HG02840 (cell line): ENCODE measurements at regions not wholly inside any gene's neighbourhood (a gene's known extent, or its start where the extent isn't known, plus 50 kb on each side); places are given as distances from the start of the nearest gene placed in this dataset.

Source experiments
- ATAC-seq: cut with Tn5 transposase; IDR thresholded peaks from one replicate; pipeline ENCODE4 v1.9.1; 2021; ENCODE audit warnings: mild to moderate bottlenecking, moderate library complexity, moderate number of reproducible peaks; ENCODE audit not compliant: unreplicated experiment, low FRiP score

DNA sequence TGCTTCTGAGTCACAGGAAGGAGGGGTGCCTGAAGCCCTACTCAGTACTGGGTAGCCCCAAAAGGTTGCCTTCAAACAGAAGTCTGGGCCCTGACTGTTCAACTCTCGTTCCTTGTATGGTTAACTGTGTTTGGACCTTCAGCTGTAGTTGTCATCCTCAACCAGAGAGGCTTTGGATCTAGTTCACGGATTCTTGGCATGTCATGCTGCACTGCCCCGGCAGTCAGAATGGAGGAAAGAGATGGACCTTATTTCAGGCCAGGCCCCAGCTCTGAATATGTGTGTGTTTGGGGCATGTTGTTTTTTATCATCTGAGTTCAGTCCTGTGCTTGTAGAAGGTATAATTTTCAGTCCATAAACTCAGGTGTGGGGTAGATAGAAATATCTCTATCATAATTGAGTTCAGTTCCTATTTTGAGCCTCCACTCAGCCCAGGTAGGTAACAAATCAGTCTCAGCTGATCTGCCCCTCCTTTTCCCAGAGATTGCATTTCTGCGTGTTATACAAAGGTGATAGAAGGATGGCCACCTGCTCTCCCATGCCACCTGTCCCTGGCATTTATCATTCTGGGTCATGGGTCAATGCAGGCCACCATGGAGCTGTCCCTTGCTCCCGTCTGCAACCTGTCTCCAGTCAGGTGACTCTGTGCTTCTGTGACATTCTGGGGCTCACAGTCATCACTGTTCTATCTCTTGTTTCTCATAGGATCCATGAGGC is 127.5 kb upstream of the CPEB4 start:
- ATAC-seq = no peak

GRCh38 chr5:173761178-173761513 is 127.0 kb upstream of the CPEB4 start:
- no peak for ATAC-seq

DNA sequence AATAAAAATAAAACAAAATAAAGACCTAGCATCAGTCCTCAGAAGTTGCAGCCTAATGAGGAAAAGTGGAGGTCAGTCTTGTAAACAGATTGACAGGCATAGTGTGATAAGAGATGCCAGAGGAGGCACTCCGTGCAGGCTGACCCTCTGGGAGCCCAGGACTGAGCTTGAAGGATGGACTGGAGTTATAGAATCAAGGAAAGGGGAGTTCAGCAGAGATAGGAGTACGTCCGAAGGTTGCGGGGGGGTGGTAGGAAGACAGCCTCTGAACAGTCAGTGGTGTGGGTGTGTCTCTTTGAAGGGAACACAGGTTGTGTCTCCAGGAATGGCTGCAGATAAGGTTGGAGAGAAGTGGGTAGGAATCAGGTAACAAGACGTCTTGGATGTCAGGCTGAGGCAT is 126.1 kb upstream of the CPEB4 start:
- no peak for ATAC-seq

GRCh38 chr5:173762930-173763329 is 125.2 kb upstream of the CPEB4 start:
- ATAC-seq = no peak

- ATAC-seq = no peak
Observed at GRCh38 chr5:173763410-173763809, 124.7 kb upstream of the CPEB4 start.

DNA sequence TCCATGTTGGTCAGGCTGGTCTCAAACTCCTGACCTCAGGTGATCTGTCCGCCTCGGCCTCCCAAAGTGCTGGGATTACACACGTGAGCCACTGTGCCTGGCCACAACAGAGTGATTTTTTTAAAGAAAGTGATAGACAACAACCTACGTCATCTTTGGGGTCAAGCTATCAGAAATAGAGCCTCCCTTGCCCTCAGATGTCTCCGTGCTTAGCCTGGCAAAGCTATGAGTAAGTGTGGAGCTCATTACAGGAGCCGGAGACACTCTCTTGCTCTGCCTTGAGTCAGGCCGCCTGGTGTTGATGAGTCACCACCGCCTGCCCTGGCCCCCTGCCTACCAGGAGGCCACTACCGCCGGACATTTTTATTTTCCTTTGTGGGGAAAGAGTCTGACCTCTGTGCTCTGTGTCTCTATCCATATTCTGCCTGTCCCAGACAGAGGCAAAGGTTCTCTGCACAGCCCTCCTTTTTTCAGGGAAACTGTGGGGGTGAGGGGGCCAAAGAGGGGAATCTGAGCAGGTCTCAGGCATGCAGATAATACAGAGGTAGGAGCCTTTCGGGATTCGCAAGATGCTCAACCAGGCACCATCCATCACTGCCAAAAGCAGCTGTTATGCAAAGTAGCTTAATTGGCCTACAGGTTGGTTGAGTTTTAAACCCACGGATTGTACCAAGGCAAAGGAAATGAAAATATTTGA is 123.7 kb upstream of the CPEB4 start:
- ATAC-seq = no peak

- no peak for ATAC-seq
Observed at GRCh38 chr5:173765029-173765644, 123.0 kb upstream of the CPEB4 start.

DNA sequence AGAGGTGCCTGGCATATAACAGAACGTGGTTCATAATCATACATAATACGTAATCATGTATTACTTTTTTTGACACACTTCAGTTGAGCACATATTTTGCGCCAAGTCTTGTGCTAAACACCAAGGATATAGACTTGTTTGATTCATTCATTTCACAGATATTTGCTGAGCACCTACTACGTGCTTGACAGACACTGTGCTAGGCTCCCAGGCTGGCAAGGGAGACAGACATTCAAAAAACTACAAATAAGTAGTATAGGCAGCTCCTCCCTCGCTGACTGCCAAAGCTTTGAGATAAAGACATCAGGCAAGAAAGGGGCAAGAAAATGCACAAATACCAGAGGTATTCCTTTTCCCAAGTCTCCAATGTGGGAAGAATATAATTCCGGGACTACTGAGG is 122.5 kb upstream of the CPEB4 start:
- no peak for ATAC-seq

DNA sequence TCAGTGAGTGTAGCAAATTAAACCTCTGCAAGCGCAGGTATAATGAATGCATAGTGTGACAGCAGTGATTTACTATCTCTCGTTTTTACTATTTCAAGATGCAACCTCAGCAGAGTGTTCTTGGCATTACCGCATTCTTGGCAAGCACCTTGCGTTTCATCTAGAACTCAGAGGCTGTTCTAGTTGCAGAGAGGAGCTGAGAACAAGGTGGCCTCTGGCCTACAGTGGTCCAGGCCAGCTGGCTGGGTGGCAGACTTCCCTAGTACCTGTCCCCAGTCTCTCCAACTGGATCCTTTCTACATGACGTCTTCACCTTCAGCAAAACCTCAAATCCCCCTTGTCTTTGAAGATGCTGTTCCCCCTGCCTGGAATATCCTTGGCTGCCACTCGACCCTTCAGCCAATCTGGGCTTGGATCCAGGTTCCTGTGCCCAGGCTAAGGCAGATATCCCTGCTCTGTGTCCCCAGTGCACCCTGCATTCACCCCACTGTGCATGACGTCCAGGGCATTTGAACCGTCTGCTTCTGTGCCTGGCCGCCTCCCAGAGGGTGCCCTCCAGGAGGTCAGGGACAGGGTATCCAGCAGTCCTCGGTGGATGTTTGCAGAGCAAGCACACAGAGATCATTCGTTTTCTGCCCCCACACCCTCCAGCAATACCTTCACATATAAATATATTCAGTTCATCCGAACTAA is 120.4 kb upstream of the CPEB4 start:
- no peak for ATAC-seq

DNA sequence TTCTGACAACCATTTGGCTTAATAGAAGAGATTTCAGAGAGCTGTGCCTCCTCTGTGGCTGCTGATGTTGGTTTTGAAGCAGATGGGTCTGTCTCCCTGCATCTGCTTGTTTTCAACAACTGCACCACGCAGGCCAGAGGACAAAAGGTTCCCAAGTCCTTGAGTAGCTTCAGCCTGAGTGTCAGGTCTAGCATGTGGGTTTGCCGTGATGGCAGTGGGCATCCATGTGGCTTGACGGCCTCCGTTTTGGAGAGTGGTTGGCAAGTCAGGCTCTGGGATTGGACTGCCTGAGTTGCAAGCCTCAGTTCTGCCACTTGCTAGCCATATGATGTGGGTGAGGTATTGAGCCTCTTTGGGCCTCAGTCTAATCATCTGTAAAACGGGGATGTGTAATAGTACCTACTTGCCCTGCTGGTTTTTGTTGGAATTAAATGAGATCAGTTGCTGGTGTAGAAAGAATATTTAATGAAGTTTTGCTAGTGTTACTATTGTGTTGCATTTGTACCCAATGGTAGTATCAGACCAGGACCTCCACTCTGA is 119.8 kb upstream of the CPEB4 start:
- ATAC-seq = no peak

DNA sequence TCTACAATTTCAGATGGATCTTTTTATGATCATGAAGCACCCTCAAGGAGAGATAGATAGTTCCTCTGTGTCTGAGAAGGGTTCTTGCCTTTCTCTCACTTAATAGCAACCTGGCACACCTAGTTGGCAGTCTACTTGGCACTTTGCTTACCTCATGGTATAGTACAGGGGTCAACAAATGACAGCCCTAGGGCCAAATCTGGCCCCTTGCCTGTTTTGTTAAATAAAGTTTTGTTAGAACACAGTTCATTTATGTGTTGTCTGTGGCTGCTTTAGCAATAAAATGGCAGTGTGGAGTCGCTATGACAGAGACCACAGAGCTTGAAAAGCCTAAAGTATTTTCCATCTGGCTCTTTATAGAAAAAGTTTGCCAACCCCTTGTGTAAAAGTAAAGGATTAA is 119.3 kb upstream of the CPEB4 start:
- ATAC-seq = no peak

DNA sequence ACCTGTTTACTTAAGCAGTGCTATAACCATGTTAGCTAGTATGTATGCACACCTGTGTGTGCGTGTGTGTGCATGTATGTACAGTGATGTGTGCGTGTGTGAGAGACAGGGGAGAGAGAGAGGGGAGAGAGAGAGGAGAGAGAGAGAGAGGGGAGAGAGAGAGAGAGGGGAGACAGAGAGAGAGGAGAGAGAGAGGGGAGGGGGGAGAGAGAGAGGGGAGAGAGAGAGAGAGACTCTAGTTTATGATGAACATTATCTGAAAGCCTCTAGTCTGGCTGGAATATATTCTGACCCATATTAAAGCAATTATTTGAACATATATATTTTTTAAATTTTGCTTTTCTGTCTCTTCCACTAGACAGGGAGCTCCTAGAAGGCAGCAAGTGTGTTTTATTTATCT is 117.5 kb upstream of the CPEB4 start:
- ATAC-seq = no peak

DNA sequence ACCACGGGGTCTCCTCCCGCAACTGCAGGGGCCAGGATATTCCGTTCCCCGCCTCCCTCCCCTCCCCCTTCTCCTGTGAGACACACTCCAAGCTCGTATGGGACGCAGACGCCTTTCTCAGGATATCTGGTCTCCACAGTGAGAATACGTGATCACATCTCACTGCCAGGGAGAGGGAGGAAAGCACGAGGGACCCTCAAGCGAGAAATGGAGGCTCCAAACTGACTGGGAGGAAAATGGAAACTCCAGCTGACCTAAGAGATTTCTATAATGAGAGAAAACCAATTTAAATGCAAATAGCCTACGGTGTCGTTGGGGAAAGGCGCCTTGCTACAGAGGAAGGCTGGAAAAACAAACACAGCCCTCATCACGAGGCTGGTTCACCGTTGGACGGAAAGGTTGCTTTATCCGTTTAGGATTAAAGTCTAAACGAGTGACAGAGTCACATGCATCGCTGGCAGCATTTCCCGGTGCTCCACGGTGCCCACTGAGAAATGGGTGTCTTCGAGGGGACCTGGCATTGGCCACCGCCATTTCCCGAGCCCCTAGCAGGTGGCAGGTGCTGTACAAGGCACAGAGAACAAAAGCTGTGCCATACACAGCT is 116.9 kb upstream of the CPEB4 start:
- ATAC-seq = no peak

GRCh38 chr5:173771725-173772383 is 116.3 kb upstream of the CPEB4 start:
- no peak for ATAC-seq

DNA sequence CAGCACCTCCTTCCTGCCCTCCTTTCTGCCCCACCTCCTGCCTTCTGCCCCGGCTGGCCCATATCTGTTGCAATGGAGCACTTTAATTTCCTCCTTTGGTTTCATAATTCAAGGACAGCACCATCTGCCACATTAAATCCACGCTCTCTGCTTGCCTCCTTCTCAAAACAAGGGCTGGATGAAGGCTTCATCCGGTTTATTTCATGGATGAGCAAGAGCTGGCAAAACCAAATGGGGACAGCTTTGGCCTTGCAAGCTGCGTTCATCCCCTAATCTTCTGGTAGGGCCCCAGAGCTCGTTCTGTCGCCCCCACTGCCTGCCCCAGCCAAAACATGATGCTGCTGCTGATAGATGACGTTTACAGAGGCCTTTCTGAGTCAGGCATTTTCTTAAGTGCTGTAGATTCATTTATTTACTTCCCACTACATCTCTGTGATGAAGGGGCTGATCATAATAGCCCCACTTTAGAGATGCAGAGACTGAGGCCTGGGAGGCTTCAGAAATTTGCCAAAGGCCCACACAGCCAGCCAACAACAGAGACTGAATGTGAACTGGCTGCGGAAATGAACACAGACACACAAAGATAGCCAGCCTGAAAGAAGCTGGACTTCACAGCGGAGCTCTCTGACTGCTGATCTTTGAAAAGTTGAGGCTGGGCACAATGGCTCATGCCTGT is 115.6 kb upstream of the CPEB4 start:
- no peak for ATAC-seq

GRCh38 chr5:173774271-173774761 is 113.8 kb upstream of the CPEB4 start:
- ATAC-seq = no peak

- no peak for ATAC-seq
Observed at GRCh38 chr5:173775261-173776197, 112.6 kb upstream of the CPEB4 start.

DNA sequence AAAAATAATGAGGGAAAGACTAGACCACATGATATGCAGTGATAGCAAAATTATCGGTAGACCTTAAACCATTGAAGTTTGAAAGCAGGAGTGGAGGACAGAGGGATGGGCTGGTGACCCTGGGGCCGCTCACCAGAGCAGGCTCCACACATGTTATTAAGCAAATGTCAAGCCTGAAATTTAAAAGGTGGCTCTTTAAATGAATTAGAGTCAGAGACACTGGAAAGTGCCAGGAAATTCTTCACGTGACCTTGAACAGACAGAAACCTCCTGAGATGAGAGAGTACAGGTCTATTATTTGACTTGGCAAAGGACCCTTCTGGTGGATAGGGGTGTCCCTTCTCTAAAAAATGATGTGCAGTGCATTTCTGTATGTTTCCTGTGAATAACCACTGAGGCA is 111.0 kb upstream of the CPEB4 start:
- ATAC-seq = no peak
